ENCODE measurements at regions not wholly inside any gene's neighbourhood (a gene's known extent, or its start where the extent isn't known, plus 50 kb on each side); places are given as distances from the start of the nearest gene placed in this dataset.

DNA sequence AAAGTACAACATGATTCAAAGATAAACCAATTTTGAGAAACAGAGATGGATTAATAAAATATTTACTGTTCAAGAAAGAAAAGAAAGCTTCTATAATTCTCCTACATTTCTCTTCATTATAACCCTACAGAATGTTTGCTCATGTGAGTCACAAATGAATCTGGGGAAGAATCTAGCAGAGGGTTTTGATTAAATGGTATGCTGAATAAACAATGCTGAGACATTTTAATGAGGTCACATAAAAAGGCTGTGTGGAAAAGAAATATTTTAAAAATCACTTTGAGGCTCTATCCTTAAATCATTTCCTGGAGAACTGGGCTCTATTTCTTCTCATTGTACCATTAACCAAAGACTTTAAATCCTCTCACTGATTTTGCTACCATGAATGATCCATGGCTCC, 727.7 kb downstream of the NTRK3 start:
- H3K9me3 ChIP-seq: peaks cover 0 to 5% (median 0%) of the 10 kb centered on the region in 11 donors
- intact Hi-C loops (cut with DNase I): no loop called here
- TF ChIP-seq CTCF (IDR thresholded peaks at IDR 0.05): no peak
- H3K4me1 ChIP-seq: no peaks in the 10 kb centered on the region
- no peak overlapping the region for H3K4me3 ChIP-seq
- no peak for DNase-seq
- H3K36me3 ChIP-seq: no peaks in the 10 kb centered on the region
- no peak for ATAC-seq
- no peaks in the 10 kb centered on the region for H3K27me3 ChIP-seq
- H3K27ac ChIP-seq: no peak overlapping the region

- no peak for TF ChIP-seq CTCF (IDR thresholded peaks at IDR 0.05)
- no peak overlapping the region for H3K27ac ChIP-seq
- DNase-seq (no peak), ATAC-seq (peak in 1 of 8 donors; percentile 89)
- no peaks in the 10 kb centered on the region for H3K27me3 ChIP-seq
- WGBS, 2 donors: 70 to 79% methylated on average over 2 of the region's 2 CpGs
- intact Hi-C loops (cut with DNase I): loop anchor here in 1 of 10 donors (2.0 kb wide), 1 partner anchor 27 kb away; no protein-coding TSS in a partner anchor
- H3K36me3 ChIP-seq: no peaks in the 10 kb centered on the region
- H3K9me3 ChIP-seq: peaks cover 0 to 8% (median 0%) of the 10 kb centered on the region in 11 donors
- no peak overlapping the region for H3K4me3 ChIP-seq
- no peaks in the 10 kb centered on the region for H3K4me1 ChIP-seq
Observed at GRCh38 chr15:87527875-87528274, 728.7 kb downstream of the NTRK3 start.

DNA sequence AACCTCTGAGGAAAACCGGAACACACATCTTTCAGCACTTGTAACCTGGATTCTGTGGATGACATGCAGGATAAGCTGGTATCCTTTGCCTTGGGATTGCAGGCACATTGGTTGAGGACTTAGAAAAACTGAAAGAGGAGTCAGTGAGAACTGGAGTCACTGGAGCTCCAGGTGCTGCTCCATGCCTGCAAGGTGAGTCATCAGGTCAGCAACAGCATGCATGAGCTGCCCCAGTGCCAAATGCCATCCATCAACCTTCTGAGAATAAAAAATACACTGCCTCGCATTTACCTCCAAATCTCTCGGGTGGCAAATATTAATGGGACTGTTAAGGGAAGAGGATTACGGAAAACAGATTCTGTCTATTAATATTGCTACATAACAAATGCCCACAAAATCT, 729.1 kb downstream of the NTRK3 start:
- intact Hi-C loops (cut with DNase I): loop anchor here in 1 of 10 donors (2.0 kb wide), 1 partner anchor 27 kb away; no protein-coding TSS in a partner anchor
- TF ChIP-seq CTCF (IDR thresholded peaks at IDR 0.05): no peak
- ATAC-seq (peak in 1 of 8 donors; percentile 45), DNase-seq (no peak)
- WGBS, 2 donors: 85% methylated on average over 4 of the region's 4 CpGs
- Histone ChIP-seq H3K27ac (no peak overlapping the region), H3K27me3 (no peaks in the 10 kb centered on the region), H3K36me3 (no peaks in the 10 kb centered on the region), H3K4me3 (no peak overlapping the region), H3K4me1 (no peaks in the 10 kb centered on the region), H3K9me3 (peaks cover 0 to 8% (median 0%) of the 10 kb centered on the region in 11 donors)

DNA sequence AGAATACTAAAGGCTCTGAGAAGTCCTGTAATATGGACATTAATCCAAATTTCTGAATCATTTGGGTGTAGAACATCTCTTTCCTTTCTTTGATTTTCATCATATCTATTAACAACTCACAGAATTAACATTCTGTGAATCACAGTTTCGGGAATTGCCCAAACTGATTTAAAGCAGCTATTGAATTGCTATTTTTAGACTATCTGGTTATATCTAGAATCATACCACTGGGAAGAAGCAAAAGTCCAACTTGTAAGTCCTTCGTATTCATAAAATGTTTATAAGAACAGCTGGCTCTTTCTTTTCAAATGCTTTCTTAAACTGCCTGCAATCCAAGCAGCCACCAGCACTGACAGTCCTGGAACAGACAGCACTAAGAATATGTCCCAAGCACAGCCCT, 733.0 kb downstream of the NTRK3 start:
- Histone ChIP-seq H3K27me3 (no peaks in the 10 kb centered on the region), H3K9me3 (peaks cover 0 to 8% (median 0%) of the 10 kb centered on the region in 11 donors), H3K27ac (no peak overlapping the region), H3K4me3 (no peak overlapping the region), H3K4me1 (no peaks in the 10 kb centered on the region), H3K36me3 (no peaks in the 10 kb centered on the region)
- 68 to 73% methylated on average over 2 of the region's 2 CpGs for WGBS, 2 donors
- DNase-seq (no peak), ATAC-seq (no peak)
- TF ChIP-seq CTCF (IDR thresholded peaks at IDR 0.05): no peak
- intact Hi-C loops (cut with DNase I): no loop called here
